ENCODE measurements at regions not wholly inside any gene's neighbourhood (a gene's known extent, or its start where the extent isn't known, plus 50 kb on each side); places are given as distances from the start of the nearest gene placed in this dataset.

DNA sequence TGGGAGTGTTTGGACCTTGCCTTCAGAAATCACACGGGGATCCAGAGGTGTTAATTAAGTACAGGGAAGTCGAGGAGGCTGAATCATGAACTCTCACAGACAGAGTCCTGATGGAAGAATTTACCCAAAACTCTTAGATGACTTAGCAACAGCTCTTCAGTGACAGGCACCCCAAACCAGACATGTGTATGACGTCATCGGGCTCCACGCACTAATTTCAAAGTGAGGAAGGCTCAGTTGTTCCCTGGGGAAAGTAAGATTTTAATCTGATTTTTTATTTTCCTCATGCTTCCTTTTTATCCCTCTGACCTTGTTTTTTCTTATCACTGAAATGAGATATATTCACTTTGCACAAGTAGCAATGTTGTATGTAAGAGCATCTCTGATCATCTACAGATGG is 1363.5 kb downstream of the AACS start:
- no peak overlapping the region for H2AFZ ChIP-seq (ENCODE audit: insufficient read depth, low read depth, low read length, poor library complexity, severe bottlenecking)
- no peak overlapping the region for H3K4me2 ChIP-seq (replicated peaks; ENCODE audit: low read depth, low read length, poor library complexity, severe bottlenecking)
- no peaks in the 10 kb centered on the region for H3K9me3 ChIP-seq (ENCODE audit: control extremely low read depth in 1 of 3, control insufficient read depth in 2 of 3, insufficient read depth in 1 of 3, low read length in 2 of 3)
- no peak for TF ChIP-seq EZH2 (IDR thresholded peaks at IDR 0.05; ENCODE audit: borderline replicate concordance, insufficient read depth, low read depth, low read length, poor library complexity, severe bottlenecking)
- TF ChIP-seq, protein P1, sequence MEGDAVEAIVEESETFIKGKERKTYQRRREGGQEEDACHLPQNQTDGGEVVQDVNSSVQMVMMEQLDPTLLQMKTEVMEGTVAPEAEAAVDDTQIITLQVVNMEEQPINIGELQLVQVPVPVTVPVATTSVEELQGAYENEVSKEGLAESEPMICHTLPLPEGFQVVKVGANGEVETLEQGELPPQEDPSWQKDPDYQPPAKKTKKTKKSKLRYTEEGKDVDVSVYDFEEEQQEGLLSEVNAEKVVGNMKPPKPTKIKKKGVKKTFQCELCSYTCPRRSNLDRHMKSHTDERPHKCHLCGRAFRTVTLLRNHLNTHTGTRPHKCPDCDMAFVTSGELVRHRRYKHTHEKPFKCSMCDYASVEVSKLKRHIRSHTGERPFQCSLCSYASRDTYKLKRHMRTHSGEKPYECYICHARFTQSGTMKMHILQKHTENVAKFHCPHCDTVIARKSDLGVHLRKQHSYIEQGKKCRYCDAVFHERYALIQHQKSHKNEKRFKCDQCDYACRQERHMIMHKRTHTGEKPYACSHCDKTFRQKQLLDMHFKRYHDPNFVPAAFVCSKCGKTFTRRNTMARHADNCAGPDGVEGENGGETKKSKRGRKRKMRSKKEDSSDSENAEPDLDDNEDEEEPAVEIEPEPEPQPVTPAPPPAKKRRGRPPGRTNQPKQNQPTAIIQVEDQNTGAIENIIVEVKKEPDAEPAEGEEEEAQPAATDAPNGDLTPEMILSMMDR (IDR thresholded peaks at IDR 0.05): no peak
- no peaks in the 10 kb centered on the region for H4K20me1 ChIP-seq (ENCODE audit: control insufficient read depth, insufficient read depth, low read length, poor library complexity, severe bottlenecking)
- H3K27me3 Mint-ChIP-seq: no peaks in the 10 kb centered on the region
- no peaks in the 10 kb centered on the region for H3K4me1 ChIP-seq (ENCODE audit: control insufficient read depth in 2 of 2, insufficient read depth in 2 of 2, low read length in 2 of 2)
- H3K27ac ChIP-seq (ENCODE audit: low read length in 2 of 2): no peak overlapping the region
- intact Hi-C loops (cut with micrococcal nuclease): no loop called here
- no peak overlapping the region for H3K27ac Mint-ChIP-seq
- WGBS (ENCODE audit: insufficient coverage): 68% methylated on average over 2 of the region's 5 CpGs
- ChIA-PET POLR2A (no interaction called here), CTCF (no interaction called here)
- H3K36me3 ChIP-seq (replicated peaks in 1 of 2; ENCODE audit: control extremely low read depth in 1 of 2, control insufficient read depth in 1 of 2, extremely low read depth in 1 of 2, insufficient read depth in 2 of 2, low read length in 1 of 2): no peaks in the 10 kb centered on the region
- no peak overlapping the region for H3K9ac ChIP-seq (ENCODE audit: low read length)
- no peak for DNase-seq
- no peaks in the 10 kb centered on the region for H3K27me3 ChIP-seq (replicated peaks in 1 of 4; ENCODE audit: control extremely low read depth in 1 of 4, control insufficient read depth in 3 of 4, insufficient read depth in 4 of 4, low read length in 3 of 4)
- no peaks in the 10 kb centered on the region for H3K4me1 Mint-ChIP-seq
- ATAC-seq (ENCODE audit: low read depth): no peak
- H3K9me3 Mint-ChIP-seq (ENCODE audit: insufficient read depth): peaks cover 11% of the 10 kb centered on the region
- H3K4me3 ChIP-seq (ENCODE audit: control extremely low read depth in 1 of 5, extremely low read depth in 1 of 5, insufficient read depth in 1 of 5, low read depth in 2 of 5, low read length in 4 of 5): no peak overlapping the region
- no peak overlapping the region for H3K4me3 Mint-ChIP-seq
- no peaks in the 10 kb centered on the region for H3K79me2 ChIP-seq (ENCODE audit: control insufficient read depth, insufficient read depth, low read length)

DNA sequence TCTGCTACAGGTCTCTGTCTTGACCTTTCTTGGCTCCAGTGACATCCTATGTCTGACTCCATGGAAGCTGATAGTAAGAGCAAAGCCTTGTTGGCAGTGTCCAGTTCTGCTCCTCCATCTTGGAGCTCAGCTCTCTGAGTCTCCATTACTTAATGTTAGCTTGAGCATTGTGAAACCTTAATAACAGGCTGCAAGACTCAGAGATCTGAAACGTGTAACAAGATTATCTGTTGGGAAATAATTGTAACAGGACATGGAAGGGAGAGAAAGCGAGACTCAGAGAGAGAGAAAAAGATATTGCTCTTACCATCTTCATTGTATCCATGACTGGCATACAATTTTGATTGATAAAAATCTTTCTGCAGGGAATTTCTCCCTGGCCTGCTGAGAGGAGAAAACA is 1365.7 kb downstream of the AACS start:
- Mint-ChIP-seq H3K4me1 (no peaks in the 10 kb centered on the region), H3K27ac (no peak overlapping the region), H3K9me3 (ENCODE audit: insufficient read depth) (peaks cover 11% of the 10 kb centered on the region), H3K27me3 (no peaks in the 10 kb centered on the region), H3K4me3 (no peak overlapping the region)
- Histone ChIP-seq H2AFZ (ENCODE audit: insufficient read depth, low read depth, low read length, poor library complexity, severe bottlenecking) (no peak overlapping the region), H3K79me2 (ENCODE audit: control insufficient read depth, insufficient read depth, low read length) (no peaks in the 10 kb centered on the region), H3K9me3 (ENCODE audit: control extremely low read depth in 1 of 3, control insufficient read depth in 2 of 3, insufficient read depth in 1 of 3, low read length in 2 of 3) (no peaks in the 10 kb centered on the region), H3K4me2 (replicated peaks; ENCODE audit: low read depth, low read length, poor library complexity, severe bottlenecking) (no peak overlapping the region), H3K9ac (ENCODE audit: low read length) (no peak overlapping the region), H4K20me1 (ENCODE audit: control insufficient read depth, insufficient read depth, low read length, poor library complexity, severe bottlenecking) (no peaks in the 10 kb centered on the region), H3K4me1 (ENCODE audit: control insufficient read depth in 2 of 2, insufficient read depth in 2 of 2, low read length in 2 of 2) (no peaks in the 10 kb centered on the region), H3K27me3 (replicated peaks in 1 of 4; ENCODE audit: control extremely low read depth in 1 of 4, control insufficient read depth in 3 of 4, insufficient read depth in 4 of 4, low read length in 3 of 4) (no peaks in the 10 kb centered on the region), H3K4me3 (ENCODE audit: control extremely low read depth in 1 of 5, extremely low read depth in 1 of 5, insufficient read depth in 1 of 5, low read depth in 2 of 5, low read length in 4 of 5) (no peak overlapping the region), H3K27ac (ENCODE audit: low read length in 2 of 2) (no peak overlapping the region), H3K36me3 (replicated peaks in 1 of 2; ENCODE audit: control extremely low read depth in 1 of 2, control insufficient read depth in 1 of 2, extremely low read depth in 1 of 2, insufficient read depth in 2 of 2, low read length in 1 of 2) (no peaks in the 10 kb centered on the region)
- WGBS (ENCODE audit: insufficient coverage): no CpG with 5 or more reads among the region's 2 CpGs
- POLR2A ChIA-PET: no interaction called here
- CTCF ChIA-PET: no interaction called here
- intact Hi-C loops (cut with micrococcal nuclease): no loop called here
- ATAC-seq (ENCODE audit: low read depth) (no peak), DNase-seq (no peak)
- TF ChIP-seq, protein P1 (IDR thresholded peaks at IDR 0.05): no peak
- TF ChIP-seq EZH2 (IDR thresholded peaks at IDR 0.05; ENCODE audit: borderline replicate concordance, insufficient read depth, low read depth, low read length, poor library complexity, severe bottlenecking): no peak

Data from B cell (primary cell).